HG03558 (cell line): ENCODE measurements at regions not wholly inside any gene's neighbourhood (a gene's known extent, or its start where the extent isn't known, plus 50 kb on each side); places are given as distances from the start of the nearest gene placed in this dataset.
"Not testable (repeated sequence)": the region's sequence is repeated elsewhere in the genome, so short reads cannot be mapped to it uniquely, and the experiment has no call there.

Experiments used
- ATAC-seq: cut with Tn5 transposase; IDR thresholded peaks from one replicate; pipeline ENCODE4 v1.9.1; 2021; ENCODE audit warnings: moderate number of reproducible peaks; ENCODE audit not compliant: unreplicated experiment; ENCODE audit errors: extremely low read depth

DNA sequence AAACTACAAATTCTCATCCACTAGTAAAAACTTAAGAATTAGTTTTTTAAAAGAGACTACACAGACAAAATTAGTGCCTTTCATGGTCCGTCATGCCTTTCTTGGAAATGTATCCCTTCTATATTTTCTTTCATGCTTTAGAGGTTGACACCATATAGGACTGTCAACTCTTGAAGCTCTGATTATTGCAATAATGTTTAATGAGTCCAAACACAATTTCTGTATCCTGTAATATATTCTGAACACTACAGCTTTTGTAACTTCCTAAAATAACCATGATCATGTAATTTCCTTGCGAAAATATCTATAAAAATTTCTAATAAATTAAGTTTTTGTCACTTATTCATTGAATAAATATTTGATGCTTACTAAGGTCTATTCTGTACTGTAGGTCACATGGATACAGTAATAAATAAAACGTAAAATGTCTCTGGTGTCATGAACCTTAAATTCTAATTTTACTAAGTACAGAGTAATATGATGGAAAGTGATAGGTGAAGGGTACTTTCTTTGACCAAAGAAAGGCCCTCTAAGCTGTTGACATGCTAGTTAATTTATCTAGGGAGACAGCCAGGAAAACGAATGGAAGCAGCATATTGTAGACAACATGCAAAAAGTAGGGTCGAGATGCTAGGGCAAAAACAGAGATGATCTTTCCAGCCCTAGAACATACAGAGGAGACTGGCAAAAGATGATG lies 687.3 kb upstream of the PCDH9 start:
- no peak for ATAC-seq

DNA sequence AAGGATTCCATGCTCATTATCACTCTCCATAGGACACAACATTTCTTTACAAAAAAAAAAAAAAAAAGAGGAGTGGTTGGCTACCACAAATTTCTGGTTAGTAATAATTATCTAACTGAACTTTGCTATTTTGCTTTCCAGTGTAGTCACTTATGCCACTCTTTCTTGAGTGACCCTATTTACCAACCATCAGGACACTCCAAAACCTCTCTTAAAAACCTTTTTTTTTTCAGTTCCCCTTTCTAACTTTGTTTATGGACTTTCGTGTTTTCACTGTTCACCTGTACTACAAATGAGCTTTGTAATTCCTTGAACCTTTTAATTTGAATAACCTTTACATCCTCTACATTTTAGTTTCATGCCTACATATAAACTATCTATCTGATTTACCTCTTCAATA lies 686.5 kb upstream of the PCDH9 start:
- no peak for ATAC-seq

DNA sequence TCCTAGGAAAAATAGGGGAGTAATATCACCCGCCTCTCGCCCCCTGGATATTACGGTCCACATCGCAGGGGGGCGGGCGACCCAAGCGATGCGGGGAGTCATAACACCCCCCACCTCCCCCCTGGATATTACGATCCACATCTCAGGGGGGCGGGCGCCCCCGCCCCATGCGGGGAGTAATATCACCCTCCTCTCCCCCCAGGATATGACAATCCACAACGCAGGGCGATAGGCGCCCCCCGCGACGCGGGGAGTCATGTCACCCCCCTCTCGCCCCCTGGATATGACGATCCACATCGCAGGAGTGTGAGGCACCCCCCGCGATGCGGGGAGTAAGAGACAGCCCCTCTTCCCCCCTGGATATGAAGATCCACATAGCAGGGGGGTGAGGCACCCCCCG lies 684.4 kb upstream of the PCDH9 start:
- no peak for ATAC-seq

DNA sequence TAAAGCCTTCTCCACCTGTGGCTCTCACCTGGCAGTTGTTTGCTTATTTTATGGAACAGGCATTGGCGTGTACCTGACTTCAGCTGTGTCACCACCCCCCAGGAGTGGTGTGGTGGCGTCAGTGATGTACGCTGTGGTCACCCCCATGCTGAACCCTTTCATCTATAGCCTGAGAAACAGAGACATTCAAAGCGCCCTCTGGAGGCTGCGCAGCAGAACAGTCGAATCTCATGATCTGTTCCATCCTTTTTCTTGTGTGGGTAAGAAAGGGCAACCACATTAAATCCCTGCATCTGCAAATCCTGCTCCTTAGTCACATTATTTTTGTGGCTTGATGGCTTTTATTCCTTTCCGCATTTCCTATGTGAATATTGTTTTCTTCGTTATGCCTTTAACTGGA lies 672.8 kb upstream of the PCDH9 start:
- not testable (repeated sequence) for ATAC-seq

DNA sequence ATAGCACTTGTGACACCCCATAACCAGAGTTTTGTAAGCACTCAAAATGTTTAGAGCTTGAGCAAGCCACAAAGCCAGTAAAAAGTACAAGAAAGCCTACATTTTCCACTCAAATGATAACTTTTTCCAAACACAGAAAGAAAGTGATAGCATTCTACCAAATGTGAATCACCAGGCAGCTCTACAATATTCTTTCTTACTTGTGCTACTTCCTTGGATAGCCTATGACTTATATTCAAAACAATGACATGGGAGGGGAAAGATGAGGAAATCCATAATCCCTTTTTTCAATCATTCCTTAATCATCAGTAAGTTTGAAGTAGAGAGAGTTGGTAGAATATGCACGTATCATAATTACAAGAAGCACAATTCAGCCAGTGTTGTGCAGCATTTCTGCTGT lies 650.8 kb upstream of the PCDH9 start:
- no peak for ATAC-seq

GRCh38 chr13:67878376-67878775 lies 648.2 kb upstream of the PCDH9 start:
- no peak for ATAC-seq

DNA sequence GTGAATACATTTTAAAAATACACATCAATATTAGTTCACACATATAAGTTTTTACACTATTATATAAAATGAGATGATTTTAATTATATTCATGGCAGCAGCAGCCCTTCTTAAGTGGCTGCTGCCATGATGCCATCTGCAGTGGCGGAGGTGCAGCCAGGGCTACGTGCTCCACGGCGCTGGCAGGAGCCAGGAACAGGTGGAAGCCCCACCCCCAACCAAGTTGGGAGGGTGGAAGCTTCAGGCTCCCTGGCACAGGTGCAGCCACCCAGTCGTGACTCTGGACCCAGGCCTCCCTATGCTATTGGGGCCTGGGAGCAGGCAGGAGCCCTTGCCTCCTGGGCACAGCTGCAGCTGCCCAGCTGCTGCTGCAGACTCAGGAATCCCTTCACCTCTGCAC lies 646.9 kb upstream of the PCDH9 start:
- no peak for ATAC-seq

DNA sequence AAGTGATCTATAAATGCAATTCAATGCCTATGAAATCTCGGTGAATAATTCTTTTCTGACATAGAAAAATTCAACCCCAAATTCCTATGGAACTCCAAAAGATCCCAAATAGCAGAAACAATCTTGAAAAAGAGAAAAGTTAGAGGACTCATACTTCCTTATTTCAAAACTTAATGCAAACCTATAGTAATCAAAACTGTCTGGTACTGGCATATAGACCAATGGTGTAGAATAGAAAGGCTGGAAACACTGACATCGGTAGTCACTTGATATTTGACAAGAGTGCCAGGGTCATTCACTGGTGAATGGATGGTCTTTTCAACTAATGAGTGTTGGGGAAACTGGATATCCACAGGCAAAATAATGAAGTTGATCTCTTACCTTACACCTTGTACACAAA lies 637.1 kb upstream of the PCDH9 start:
- ATAC-seq: no peak

DNA sequence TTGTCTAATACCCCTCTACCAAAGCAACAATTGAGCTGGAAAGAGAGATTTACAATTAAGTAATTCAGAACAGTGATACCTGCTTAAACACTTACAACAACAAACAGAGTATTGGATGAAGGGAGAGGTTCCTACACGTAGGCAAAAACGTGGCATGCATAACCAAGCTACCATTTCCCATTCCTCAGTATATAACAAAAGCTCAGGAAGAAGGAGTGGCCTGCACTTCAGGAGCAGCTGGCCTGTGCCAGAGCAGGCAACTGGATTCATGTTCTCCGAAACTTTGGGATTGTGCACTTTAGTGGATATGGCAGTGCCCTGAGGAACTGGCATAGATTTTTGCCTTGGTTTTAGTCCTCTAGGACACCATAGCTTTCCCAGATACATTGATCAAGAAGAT lies 630.2 kb upstream of the PCDH9 start:
- ATAC-seq: no peak

DNA sequence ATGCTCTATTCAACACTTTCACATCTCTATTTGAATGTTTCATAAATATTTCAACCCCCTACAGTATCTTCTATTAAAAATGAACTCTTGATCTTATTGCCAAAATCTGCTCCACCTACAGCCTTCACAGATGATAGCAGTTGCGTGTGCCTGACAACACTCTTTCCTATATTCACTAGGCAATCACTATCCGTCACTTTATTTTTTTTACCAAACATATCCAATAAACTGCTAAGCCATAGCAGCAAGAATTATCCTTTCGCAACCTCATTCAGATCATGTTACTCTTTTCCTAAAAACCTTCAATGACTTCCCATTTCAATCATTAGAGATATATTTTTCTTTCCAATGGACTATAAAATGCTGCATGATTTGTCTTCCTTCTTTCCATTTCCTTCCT lies 629.8 kb upstream of the PCDH9 start:
- ATAC-seq: no peak

- no peak for ATAC-seq
Observed at GRCh38 chr13:67857581-67858310, 627.6 kb upstream of the PCDH9 start.

DNA sequence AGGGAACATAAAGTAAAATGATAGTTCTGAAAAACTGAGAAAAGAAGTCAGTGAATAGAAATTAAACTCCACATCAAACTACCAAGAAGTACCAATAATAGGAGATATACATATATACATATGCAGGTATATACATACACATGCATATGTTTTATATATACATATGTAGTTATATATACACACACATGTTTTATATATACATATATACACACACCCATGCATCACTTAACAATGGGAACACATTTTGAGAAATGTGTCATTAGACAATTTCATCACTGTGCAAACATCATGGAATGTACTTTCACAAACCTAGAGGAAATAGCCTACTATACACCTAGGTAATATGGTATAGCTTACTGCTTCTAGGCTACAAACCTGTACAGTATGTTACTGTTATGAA lies 626.8 kb upstream of the PCDH9 start:
- ATAC-seq: no peak

DNA sequence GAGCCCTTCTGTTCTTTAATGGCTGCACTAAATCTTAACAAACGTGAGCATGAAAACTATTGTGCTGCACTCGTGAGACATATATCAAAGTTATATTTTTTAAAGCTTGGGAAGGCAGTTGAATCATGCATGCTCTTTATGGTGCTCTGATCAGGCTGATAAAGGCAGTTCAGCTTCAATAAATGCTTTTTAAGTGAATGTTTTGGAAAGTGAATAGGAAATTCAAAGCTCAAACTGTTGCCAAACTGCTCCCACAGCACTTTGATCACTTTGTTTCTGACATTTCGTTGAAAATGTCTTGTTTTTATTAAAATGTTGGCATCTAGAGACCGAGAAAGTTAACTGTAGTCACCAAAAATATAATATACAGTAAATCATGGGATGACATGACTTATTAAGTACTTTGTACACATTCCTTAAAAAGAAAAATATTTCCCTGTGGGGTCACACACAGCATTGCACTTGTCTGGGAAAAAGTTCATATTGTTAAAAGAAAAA lies 625.7 kb upstream of the PCDH9 start:
- no peak for ATAC-seq

DNA sequence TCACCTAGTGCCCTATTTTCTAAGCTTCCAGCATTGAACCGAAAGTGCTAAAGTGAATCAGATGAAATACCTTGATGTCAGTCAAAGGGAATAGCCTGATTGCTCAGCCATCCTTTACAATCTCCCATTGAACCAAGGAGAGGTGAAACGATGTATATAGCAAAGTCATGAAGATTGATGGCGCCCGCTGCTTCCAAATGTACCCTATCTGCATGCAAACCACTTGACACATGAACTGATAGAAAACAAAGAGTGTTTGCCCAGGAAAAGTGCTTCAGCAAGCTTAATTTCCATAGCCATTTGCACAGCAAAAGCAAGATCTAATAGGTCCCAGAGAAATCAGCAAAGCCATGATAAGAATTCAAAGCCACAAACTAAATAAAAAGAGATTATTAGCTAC lies 624.9 kb upstream of the PCDH9 start:
- ATAC-seq: no peak

DNA sequence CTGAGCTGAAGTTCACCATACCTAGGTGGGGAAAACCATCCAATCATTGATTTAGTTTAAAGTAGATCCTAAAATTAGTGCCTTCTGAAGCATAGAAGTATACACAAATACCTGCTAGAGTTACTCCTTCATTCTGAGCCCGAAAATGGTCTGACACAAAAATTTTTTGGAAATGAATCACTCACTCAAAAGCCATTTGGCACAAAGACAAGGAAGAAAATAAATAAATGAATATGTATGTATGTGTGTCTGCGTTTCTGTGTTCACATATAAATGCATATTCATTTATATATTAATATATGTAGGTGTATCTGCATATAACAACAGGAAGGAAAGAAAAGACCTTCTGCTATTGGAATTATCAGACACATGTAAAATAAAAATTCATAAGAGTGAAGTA lies 614.4 kb upstream of the PCDH9 start:
- ATAC-seq: no peak

DNA sequence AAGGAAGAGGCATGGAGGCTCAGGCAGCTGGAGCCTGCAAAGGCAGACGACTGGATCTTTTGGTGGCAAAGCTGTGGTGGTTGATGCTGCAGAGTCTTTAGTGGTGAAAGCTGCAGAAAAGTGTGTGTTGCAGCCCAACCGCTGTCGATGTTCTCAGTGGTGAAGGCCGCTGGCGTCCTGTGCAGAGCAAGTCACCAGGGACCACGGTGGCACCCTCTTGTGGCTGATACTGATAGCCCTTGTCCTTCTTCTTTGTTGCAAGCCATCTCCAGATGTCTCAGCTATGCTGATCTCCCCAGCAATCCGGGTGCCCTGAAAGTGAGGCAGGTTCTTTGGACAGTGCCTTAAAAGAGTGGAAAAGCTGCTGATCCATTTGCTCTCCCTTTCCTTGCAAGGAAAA lies 610.9 kb upstream of the PCDH9 start:
- no peak for ATAC-seq

- ATAC-seq: no peak
Observed at GRCh38 chr13:67833564-67833963, 603.4 kb upstream of the PCDH9 start.

- ATAC-seq: no peak
Observed at GRCh38 chr13:67829641-67830040, 599.5 kb upstream of the PCDH9 start.

DNA sequence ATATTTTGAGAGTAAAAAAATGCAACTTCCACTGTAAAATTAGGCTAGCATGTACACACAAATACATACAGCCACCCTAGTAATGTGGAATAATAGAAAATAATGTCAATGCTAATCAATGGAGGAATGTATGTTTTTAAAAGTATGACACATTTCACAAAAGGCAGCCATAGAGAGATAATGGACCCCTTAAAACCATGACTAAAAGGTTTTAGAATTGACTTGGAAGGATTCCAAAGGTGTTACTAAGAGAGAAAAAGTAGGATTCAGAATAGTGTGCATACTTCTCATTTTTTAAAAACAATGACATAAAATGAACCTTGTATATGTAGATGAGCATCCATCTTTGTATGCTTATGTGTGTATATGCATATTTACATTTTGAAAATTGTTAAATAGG lies 597.9 kb upstream of the PCDH9 start:
- no peak for ATAC-seq

DNA sequence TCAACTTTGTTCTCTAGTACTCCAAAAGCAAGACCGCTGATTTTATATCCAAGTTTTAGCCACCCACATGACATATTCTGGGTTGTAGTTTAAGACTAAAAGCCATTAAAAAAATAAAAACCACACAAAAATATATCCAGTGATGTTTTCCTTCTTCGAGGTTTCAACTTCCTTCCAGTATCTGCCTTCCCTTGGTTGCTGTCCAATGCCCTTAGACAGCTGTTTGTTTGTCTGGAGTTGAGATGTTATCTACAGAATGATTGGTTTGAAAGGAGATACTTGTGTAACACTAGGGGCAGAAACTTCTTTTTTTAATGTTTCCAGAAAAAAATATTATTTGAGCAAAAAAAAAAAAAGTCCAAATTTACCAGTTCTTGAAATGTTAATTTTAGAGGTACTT lies 591.5 kb upstream of the PCDH9 start:
- no peak for ATAC-seq

GRCh38 chr13:67806796-67807195 lies 576.7 kb upstream of the PCDH9 start:
- no peak for ATAC-seq

DNA sequence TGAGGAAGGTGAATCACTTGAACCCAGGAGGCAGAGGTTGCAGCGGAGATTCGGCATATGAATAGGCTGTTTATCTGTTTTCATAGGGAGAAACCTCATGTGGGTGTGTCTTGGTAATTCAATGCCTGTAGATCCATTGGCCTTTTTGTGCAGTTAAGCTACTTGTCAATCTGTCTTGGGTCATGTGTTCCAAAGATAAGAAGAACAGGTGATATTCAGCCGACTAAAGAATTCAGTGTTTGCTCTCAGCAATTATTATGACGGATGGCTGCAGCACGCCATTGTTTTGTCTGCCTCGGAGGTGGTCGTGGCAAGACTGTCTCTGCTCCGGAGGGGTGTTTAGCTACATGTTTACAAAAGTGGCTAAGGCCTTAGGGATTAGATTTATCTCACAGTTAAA lies 573.0 kb upstream of the PCDH9 start:
- no peak for ATAC-seq
